Esophagus muscularis mucosa (tissue), 4 donors: ENCODE measurements at regions not wholly inside any gene's neighbourhood (a gene's known extent, or its start where the extent isn't known, plus 50 kb on each side); places are given as distances from the start of the nearest gene placed in this dataset.

Experiments used
- DNase-seq: peaks from one replicate; pipeline ENCODE4 v3.0.0-alpha.2; 2017; ENCODE audit errors: extremely low spot score
- H3K27ac ChIP-seq, 4 donors: fragments of 200-600 bp; sonication (generic); replicated peaks in 1 of 4; 1 replicate in 3 of 4; 2 replicates in 1 of 4; pipeline ENCODE4 v1.5.1; 2016 to 2019; ENCODE audit warnings: mild to moderate bottlenecking in 1 of 4
- H3K27me3 ChIP-seq, 4 donors: fragments of 200-600 bp; sonication (generic); one replicate each; pipeline versions ENCODE4 v1.5.1 to v1.6.0; 2016 to 2019
- H3K36me3 ChIP-seq, 4 donors: fragments of 200-600 bp; sonication (generic); one replicate each; pipeline ENCODE4 v1.5.1; 2016 to 2019
- H3K4me1 ChIP-seq, 4 donors: fragments of 200-600 bp; sonication (generic); one replicate each; pipeline ENCODE4 v1.5.1; 2016 to 2019
- H3K4me3 ChIP-seq, 4 donors: fragments of 200-600 bp; sonication (generic); 1 replicate in 2 of 4; 2 replicates in 2 of 4; pipeline ENCODE4 v1.5.1; 2016 to 2019; ENCODE audit warnings: mild to moderate bottlenecking in 4 of 4, moderate library complexity in 1 of 4
- H3K9me3 ChIP-seq, 4 donors: fragments of 200-600 bp; sonication (generic); 1 replicate in 3 of 4; 2 replicates in 1 of 4; pipeline ENCODE4 v1.5.1; 2016 to 2019
- EP300 ChIP-seq: sonication (generic); formaldehyde crosslinking; IDR thresholded peaks from one replicate; pipeline ENCODE4 v1.6.1; 2017; ENCODE audit warnings: antibody characterized with exemption
- POLR2A ChIP-seq: fragments of 450-650 bp; IDR thresholded peaks from one replicate; pipeline ENCODE4 v1.6.1; 2017; ENCODE audit warnings: antibody characterized with exemption, moderate library complexity, mild to moderate bottlenecking, low read depth
- POLR2AphosphoS5 ChIP-seq, 2 donors: sonication (generic); formaldehyde crosslinking; IDR thresholded peaks; one replicate each; pipeline ENCODE4 v1.6.1; 2017; ENCODE audit warnings: antibody characterized with exemption in 2 of 2
- WGBS: methylation state at CpG from one replicate; pipeline ENCODE4 v1.1.5; 2018; 5-methylcytosine and 5-hydroxymethylcytosine counted together
- intact Hi-C: fragments of 100-400 bp; cut with DNase I; formaldehyde crosslinking; loops from one replicate; pipeline ENCODE4 v1.15.1; 2023
- TF ChIP-seq, protein P1 (sequence below), 3 experiments: fragments of 200-600 bp in 2 of 3; fragments of 450-650 bp in 1 of 3; sonication (generic) in 2 of 3; IDR thresholded peaks; one replicate each; pipeline ENCODE4 v1.5.1; 2017 to 2019; ENCODE audit warnings: antibody characterized with exemption in 3 of 3, mild to moderate bottlenecking in 2 of 3, moderate library complexity in 1 of 3

DNA sequence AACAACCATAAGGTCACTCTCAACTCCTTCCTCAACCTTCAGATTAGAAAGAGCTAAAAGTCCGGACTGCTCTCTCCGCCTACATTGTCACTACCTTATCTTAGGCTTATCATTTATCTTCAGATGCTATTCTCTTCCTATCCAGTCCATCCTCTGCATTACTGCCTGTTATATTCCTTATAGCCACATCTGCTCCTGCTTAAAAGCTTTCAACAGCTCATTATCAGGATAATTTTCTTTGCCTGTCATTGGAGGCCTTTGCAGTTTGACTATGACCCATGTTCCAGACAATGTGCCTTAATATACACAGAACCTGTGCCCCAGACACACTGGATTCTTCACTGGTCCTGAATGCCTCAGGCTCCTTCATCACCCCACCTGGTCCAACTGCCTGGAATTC is 184.1 kb upstream of the SETMAR start:
- 80% methylated on average over 2 of the region's 2 CpGs for WGBS

DNA sequence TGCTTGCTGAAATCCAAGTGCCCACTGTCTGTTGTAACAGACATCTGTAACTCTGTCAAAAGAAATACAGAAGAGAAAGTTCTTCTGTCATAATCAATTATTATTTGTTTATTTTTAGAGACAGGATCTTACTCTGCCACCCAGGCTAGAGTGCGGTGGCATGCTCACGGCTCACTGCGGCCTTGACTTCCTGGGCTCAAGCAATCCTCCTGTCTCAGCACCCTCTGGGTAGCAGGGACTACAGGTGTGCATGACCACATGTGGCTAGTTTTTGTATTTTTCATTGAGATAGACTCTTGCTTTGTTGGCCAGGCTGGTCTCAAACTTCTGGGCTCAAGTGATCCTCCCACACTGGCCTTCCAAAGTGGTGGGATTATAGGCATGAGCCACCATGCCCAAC is 177.6 kb upstream of the SETMAR start:
- intact Hi-C loops, result no loop called here
- TF ChIP-seq, protein P1, sequence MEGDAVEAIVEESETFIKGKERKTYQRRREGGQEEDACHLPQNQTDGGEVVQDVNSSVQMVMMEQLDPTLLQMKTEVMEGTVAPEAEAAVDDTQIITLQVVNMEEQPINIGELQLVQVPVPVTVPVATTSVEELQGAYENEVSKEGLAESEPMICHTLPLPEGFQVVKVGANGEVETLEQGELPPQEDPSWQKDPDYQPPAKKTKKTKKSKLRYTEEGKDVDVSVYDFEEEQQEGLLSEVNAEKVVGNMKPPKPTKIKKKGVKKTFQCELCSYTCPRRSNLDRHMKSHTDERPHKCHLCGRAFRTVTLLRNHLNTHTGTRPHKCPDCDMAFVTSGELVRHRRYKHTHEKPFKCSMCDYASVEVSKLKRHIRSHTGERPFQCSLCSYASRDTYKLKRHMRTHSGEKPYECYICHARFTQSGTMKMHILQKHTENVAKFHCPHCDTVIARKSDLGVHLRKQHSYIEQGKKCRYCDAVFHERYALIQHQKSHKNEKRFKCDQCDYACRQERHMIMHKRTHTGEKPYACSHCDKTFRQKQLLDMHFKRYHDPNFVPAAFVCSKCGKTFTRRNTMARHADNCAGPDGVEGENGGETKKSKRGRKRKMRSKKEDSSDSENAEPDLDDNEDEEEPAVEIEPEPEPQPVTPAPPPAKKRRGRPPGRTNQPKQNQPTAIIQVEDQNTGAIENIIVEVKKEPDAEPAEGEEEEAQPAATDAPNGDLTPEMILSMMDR (IDR thresholded peaks at IDR 0.05), result no peak
- TF ChIP-seq POLR2AphosphoS5 (IDR thresholded peaks at IDR 0.05) (no peak), EP300 (no peak), POLR2A (no peak)
- DNase-seq, result no peak
- Histone ChIP-seq H3K4me3 (no peak overlapping the region), H3K9me3 (peaks cover 0 to 7% (median 0%) of the 10 kb centered on the region in 4 donors), H3K36me3 (no peaks in the 10 kb centered on the region), H3K27me3 (no peaks in the 10 kb centered on the region), H3K4me1 (no peaks in the 10 kb centered on the region), H3K27ac (no peak overlapping the region)
- WGBS, result 75% methylated on average over 3 of the region's 3 CpGs

More for the DNA sequence above, 184.1 kb upstream of the SETMAR start:
- Histone ChIP-seq H3K9me3 (no peaks in the 10 kb centered on the region), H3K4me1 (no peaks in the 10 kb centered on the region), H3K27ac (no peak overlapping the region), H3K36me3 (no peaks in the 10 kb centered on the region), H3K27me3 (no peaks in the 10 kb centered on the region), H3K4me3 (no peak overlapping the region)
- no peak for DNase-seq
- TF ChIP-seq POLR2AphosphoS5 (IDR thresholded peaks at IDR 0.05) (no peak), EP300 (no peak), POLR2A (no peak)
- TF ChIP-seq, protein P1 (IDR thresholded peaks at IDR 0.05), result no peak
- intact Hi-C loops, result no loop called here

DNA sequence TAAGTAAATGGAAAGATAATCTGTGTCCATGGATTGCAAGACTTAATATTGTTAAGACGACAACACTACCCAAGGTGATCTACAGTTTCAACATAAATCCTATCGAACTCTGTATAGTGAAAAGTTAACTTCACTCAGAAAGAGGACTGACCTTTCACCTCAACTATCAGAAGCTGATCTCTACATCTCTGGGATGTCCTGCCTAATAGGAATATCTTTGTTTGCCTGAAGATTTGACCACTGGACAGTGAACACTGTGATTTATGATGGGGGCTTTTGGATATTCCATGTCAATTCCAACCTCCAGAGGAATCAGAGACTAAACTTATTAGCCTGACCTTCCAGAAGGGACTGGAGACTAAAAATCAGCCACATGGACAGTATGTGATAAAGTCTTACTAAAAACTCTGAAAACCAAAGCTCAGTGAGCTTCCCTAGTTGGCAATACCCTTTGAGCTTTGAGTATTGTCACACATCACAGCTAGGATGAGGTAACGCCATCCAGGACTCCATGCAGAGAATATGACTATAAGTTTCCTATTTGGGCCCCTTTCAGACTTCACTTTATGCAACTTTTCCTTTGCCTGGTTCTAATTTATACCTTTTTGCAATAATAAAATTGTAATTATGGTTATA is 164.9 kb upstream of the SETMAR start:
- no peaks in the 10 kb centered on the region for H3K9me3 ChIP-seq
- H3K27ac ChIP-seq, result no peak overlapping the region
- H3K4me1 ChIP-seq, result no peaks in the 10 kb centered on the region
- no peaks in the 10 kb centered on the region for H3K27me3 ChIP-seq
- WGBS, result 87% methylated on average over 3 of the region's 3 CpGs
- H3K36me3 ChIP-seq, result no peaks in the 10 kb centered on the region
- no peak for DNase-seq
- no peak overlapping the region for H3K4me3 ChIP-seq
- intact Hi-C loops, result no loop called here
- TF ChIP-seq, protein P1 (IDR thresholded peaks at IDR 0.05), result no peak
- TF ChIP-seq EP300, result no peak
- no peak for TF ChIP-seq POLR2AphosphoS5 (IDR thresholded peaks at IDR 0.05)
- TF ChIP-seq POLR2A, result no peak

DNA sequence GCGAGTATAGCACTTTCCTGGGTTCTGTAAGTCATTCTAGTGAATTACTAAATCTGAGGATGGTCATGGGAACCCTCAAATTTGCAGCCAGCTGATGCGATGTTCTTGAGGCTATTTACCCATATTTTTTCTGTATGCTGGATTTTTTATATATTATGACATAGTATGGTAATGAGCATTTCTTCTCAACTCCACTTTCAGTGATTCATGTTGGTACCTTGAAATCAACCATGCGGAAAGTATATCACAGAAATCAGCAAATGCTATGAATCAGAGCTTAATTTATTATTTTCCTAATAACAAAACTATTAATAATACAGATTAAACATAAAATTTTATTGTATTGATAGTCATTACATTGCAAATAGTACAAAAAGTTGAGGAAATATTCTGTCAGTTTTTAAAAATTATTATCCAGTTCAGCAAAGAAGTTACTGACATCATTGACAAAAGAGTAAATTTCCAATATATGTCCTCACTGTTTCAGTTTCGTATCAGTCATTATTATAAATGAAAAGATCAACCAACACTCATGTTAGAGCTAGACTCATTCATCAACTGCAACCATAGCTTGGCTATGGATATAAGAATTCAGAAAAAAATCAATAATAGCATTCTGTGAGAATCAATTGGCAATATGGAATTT is 164.3 kb upstream of the SETMAR start:
- Histone ChIP-seq H3K4me1 (peaks cover 0 to under 1% (median 0%) of the 10 kb centered on the region in 4 donors), H3K36me3 (no peaks in the 10 kb centered on the region)

More for the DNA sequence above, 164.3 kb upstream of the SETMAR start:
- Histone ChIP-seq H3K27ac (no peak overlapping the region), H3K9me3 (no peaks in the 10 kb centered on the region), H3K4me3 (no peak overlapping the region), H3K27me3 (no peaks in the 10 kb centered on the region)
- intact Hi-C loops, result no loop called here
- DNase-seq, result no peak
- WGBS, result 91% methylated on average over 4 of the region's 4 CpGs
- TF ChIP-seq EP300 (no peak), POLR2A (no peak), POLR2AphosphoS5 (IDR thresholded peaks at IDR 0.05) (no peak)
- TF ChIP-seq, protein P1 (IDR thresholded peaks at IDR 0.05), result no peak
